IMR-90 (cell line): ENCODE measurements at regions not wholly inside any gene's neighbourhood (a gene's known extent, or its start where the extent isn't known, plus 50 kb on each side); places are given as distances from the start of the nearest gene placed in this dataset.

Experiments used
- ATAC-seq: fragments of 200-7000 bp; cut with Tn5 transposase; 2 replicates; pipeline ENCODE4 v1.9.1; 2020; ENCODE audit warnings: low read depth, mild to moderate bottlenecking, moderate library complexity
- BruUV-seq: library from RNA; stranded (reverse); fragments of 400-500 nt; replicated peaks from 2 replicates; lab custom pipeline; 2021; lab: Mats Ljungman, UMichigan
- CTCF ChIA-PET: fragments of 300-600 bp; formaldehyde crosslinking; extraction: SDS; loops from one replicate; lab custom pipeline; 2021; ENCODE audit warnings: antibody characterized with exemption; lab: Yijun Ruan, JAX
- POLR2A ChIA-PET: fragments of 300-600 bp; sonication (Branson Sonifier 250); formaldehyde crosslinking; loops from one replicate; lab custom pipeline; 2022; ENCODE audit warnings: antibody characterized with exemption; ENCODE audit not compliant: unreplicated experiment; lab: Charles Lee
- DNase-seq: peaks from one replicate; pipeline ENCODE4 v3.0.0; 2013
- H2AFZ ChIP-seq: replicated peaks from 2 replicates; pipeline ENCODE3; 2013; ENCODE audit warnings: low read length, mild to moderate bottlenecking; ENCODE audit not compliant: poor library complexity
- H2AK5ac ChIP-seq: 2 replicates; pipeline ENCODE4 v1.6.1; 2013; ENCODE audit warnings: low read depth, low read length, inconsistent platforms
- H2AK9ac ChIP-seq: replicated peaks from 2 replicates; pipeline ENCODE3; 2013; ENCODE audit warnings: mild to moderate bottlenecking, low read depth, low read length, moderate library complexity; ENCODE audit not compliant: poor library complexity
- H2BK120ac ChIP-seq: 2 replicates; pipeline ENCODE4 v1.6.1; 2013; ENCODE audit warnings: low read depth, low read length, inconsistent platforms
- H2BK15ac ChIP-seq: 3 replicates; pipeline ENCODE4 v1.6.1; 2013; ENCODE audit warnings: low read depth, low read length, inconsistent platforms
- H2BK20ac ChIP-seq: 2 replicates; pipeline ENCODE4 v1.6.1; 2013; ENCODE audit warnings: low read depth, mild to moderate bottlenecking, inconsistent platforms, low read length, moderate library complexity
- H2BK5ac ChIP-seq: 2 replicates; pipeline ENCODE4 v1.6.1; 2013; ENCODE audit warnings: mild to moderate bottlenecking, low read depth, low read length, inconsistent platforms; ENCODE audit not compliant: poor library complexity, severe bottlenecking
- H3K14ac ChIP-seq: replicated peaks from 2 replicates; pipeline ENCODE4 v1.6.1; 2013; ENCODE audit warnings: low read depth, low read length, inconsistent platforms
- H3K18ac ChIP-seq: 2 replicates; pipeline ENCODE4 v1.6.1; 2013; ENCODE audit warnings: low read depth, low read length, control low read depth
- H3K23ac ChIP-seq: 2 replicates; pipeline ENCODE4 v1.6.1; 2013; ENCODE audit warnings: low read depth, low read length, inconsistent platforms
- H3K27ac ChIP-seq: 2 replicates; pipeline ENCODE4 v1.5.1; 2013; ENCODE audit warnings: mild to moderate bottlenecking, control low read depth, low read length; ENCODE audit not compliant: insufficient read depth
- H3K27me3 ChIP-seq: 2 replicates; pipeline ENCODE4 v1.6.1; 2013; ENCODE audit warnings: low read length; ENCODE audit not compliant: control insufficient read depth, insufficient read depth
- H3K36me3 ChIP-seq: 2 replicates; pipeline ENCODE4 v1.6.1; 2013; ENCODE audit warnings: low read length, mixed read lengths; ENCODE audit not compliant: control insufficient read depth, insufficient read depth
- H3K4ac ChIP-seq: 2 replicates; pipeline ENCODE4 v1.6.1; 2013; ENCODE audit warnings: low read depth, low read length, inconsistent platforms
- H3K4me1 ChIP-seq: 2 replicates; pipeline ENCODE4 v1.6.1; 2013; ENCODE audit warnings: low read length, mixed read lengths; ENCODE audit not compliant: control insufficient read depth, insufficient read depth
- H3K4me2 ChIP-seq: 2 replicates; pipeline ENCODE4 v1.6.1; 2013; ENCODE audit warnings: low read depth, mild to moderate bottlenecking, control low read depth, low read length, moderate library complexity
- H3K4me3 ChIP-seq: 2 replicates; pipeline ENCODE4 v1.5.1; 2013; ENCODE audit warnings: low read depth, mild to moderate bottlenecking, control low read depth, low read length, moderate library complexity; ENCODE audit not compliant: insufficient read depth
- H3K56ac ChIP-seq: 2 replicates; pipeline ENCODE4 v1.6.1; 2013; ENCODE audit warnings: low read length, inconsistent platforms; ENCODE audit not compliant: insufficient read depth; ENCODE audit errors: extremely low read depth
- H3K79me1 ChIP-seq, 2 experiments: 2 replicates each; pipeline ENCODE4 v1.6.1; 2013; ENCODE audit warnings: low read length in 2 of 2, inconsistent platforms in 1 of 2, low read depth in 1 of 2
- H3K9ac ChIP-seq: 2 replicates; pipeline ENCODE4 v1.6.1; 2013; ENCODE audit warnings: low read depth, low read length, control low read depth
- H3K9me1 ChIP-seq: 2 replicates; pipeline ENCODE4 v1.6.1; 2013; ENCODE audit warnings: low read length, inconsistent platforms; ENCODE audit not compliant: insufficient read depth
- H3K9me3 ChIP-seq: 2 replicates; pipeline ENCODE4 v1.6.1; 2013; ENCODE audit warnings: low read length; ENCODE audit not compliant: control insufficient read depth, insufficient read depth
- H4K20me1 ChIP-seq: 2 replicates; pipeline ENCODE4 v1.6.1; 2013; ENCODE audit warnings: low read length, inconsistent platforms; ENCODE audit not compliant: insufficient read depth
- H4K5ac ChIP-seq: 2 replicates; pipeline ENCODE4 v1.6.1; 2013; ENCODE audit warnings: mild to moderate bottlenecking, low read depth, low read length, control low read depth
- H4K8ac ChIP-seq, 2 experiments: 2 replicates each; pipeline ENCODE4 v1.6.1; 2013; ENCODE audit warnings: low read depth in 2 of 2, low read length in 2 of 2, control low read depth in 1 of 2, inconsistent platforms in 1 of 2
- H4K91ac ChIP-seq: 2 replicates; pipeline ENCODE4 v1.6.1; 2013; ENCODE audit warnings: low read depth, low read length, inconsistent platforms; ENCODE audit not compliant: insufficient read depth
- BHLHE40 ChIP-seq: fragments of 150-350 bp; IDR thresholded peaks from 2 replicates; pipeline ENCODE4 v1.6.1; 2016; ENCODE audit warnings: mild to moderate bottlenecking, low read depth, low read length
- CEBPB ChIP-seq: IDR thresholded peaks from 2 replicates; pipeline ENCODE4 v1.6.1; 2012; ENCODE audit warnings: low read depth, low read length, improper control_type of control experiment
- CHD1 ChIP-seq: IDR thresholded peaks from 2 replicates; pipeline ENCODE4 v1.6.1; 2012; ENCODE audit warnings: low read depth, low read length, improper control_type of control experiment
- FOS ChIP-seq: fragments of 150-350 bp; IDR thresholded peaks from 2 replicates; pipeline ENCODE4 v1.6.1; 2016; ENCODE audit warnings: low read depth, low read length
- MAFK ChIP-seq: IDR thresholded peaks from 2 replicates; pipeline ENCODE4 v1.6.1; 2012; ENCODE audit warnings: low read depth, low read length, improper control_type of control experiment
- MXI1 ChIP-seq: IDR thresholded peaks from 2 replicates; pipeline ENCODE4 v1.6.1; 2012; ENCODE audit warnings: low read depth, mild to moderate bottlenecking, low read length, moderate library complexity, borderline replicate concordance
- NFE2L2 ChIP-seq: fragments of 150-350 bp; IDR thresholded peaks from 2 replicates; pipeline ENCODE4 v1.6.1; 2016; ENCODE audit warnings: low read depth, mild to moderate bottlenecking, low read length
- RAD21 ChIP-seq: IDR thresholded peaks from 2 replicates; pipeline ENCODE4 v1.6.1; 2012; ENCODE audit warnings: low read length, improper control_type of control experiment
- RCOR1 ChIP-seq: IDR thresholded peaks from 2 replicates; pipeline ENCODE4 v1.6.1; 2012; ENCODE audit warnings: mild to moderate bottlenecking, low read length, improper control_type of control experiment; ENCODE audit not compliant: insufficient replicate concordance
- RFX5 ChIP-seq: IDR thresholded peaks from 2 replicates; pipeline ENCODE4 v1.8.0; 2012; ENCODE audit warnings: low read depth, mild to moderate bottlenecking, low read length, moderate library complexity
- SMC3 ChIP-seq: fragments of 150-350 bp; IDR thresholded peaks from 2 replicates; pipeline ENCODE4 v1.6.1; 2016; ENCODE audit warnings: low read depth, mild to moderate bottlenecking, antibody characterized with exemption, low read length, moderate library complexity
- WGBS, 2 experiments: methylation state at CpG; one replicate each; pipeline versions ENCODE4 v1.1.5 to v1.1.7; 2013; ENCODE audit warnings: missing lambda C conversion rate in 2 of 2; ENCODE audit not compliant: insufficient read length in 1 of 2; ENCODE audit errors: extremely low coverage in 2 of 2; 5-methylcytosine and 5-hydroxymethylcytosine counted together
- dilution Hi-C: fragments of 300-500 bp; cut with HindIII; formaldehyde crosslinking; loops from one replicate; pipeline ENCODE4 v1.14.3; 2018; ENCODE audit warnings: low sequenced_read_pairs; ENCODE audit not compliant: unreplicated experiment
- in situ Hi-C: fragments of 300-500 bp; cut with MboI; formaldehyde crosslinking; loops from 3 replicates; pipeline ENCODE4 v1.14.3; 2019; ENCODE audit warnings: low sequenced_read_pairs, inconsistent platforms, mixed read lengths
- intact Hi-C: fragments of 100-400 bp; cut with micrococcal nuclease; formaldehyde crosslinking; loops from 2 replicates; pipeline ENCODE4 v1.10.0; 2022

GRCh38 chr17:77436058-77436442 lies 295.3 kb downstream of the SEC14L1 start:
- POLR2A ChIA-PET, result interaction anchor here (0.7 kb wide), 1 partner anchor 66 kb away, joined by 6 read pairs; no protein-coding TSS in a partner anchor
- Histone ChIP-seq H3K9me3 (no peaks in the 10 kb centered on the region), H3K56ac (no peak overlapping the region), H3K9ac (peak overlapping the region; percentile 5; the same call in 1 of the 2 replicates), H2BK20ac (0 out of 2 replicates have a peak overlapping the region, but pooled peaks have one; percentile 21), H3K18ac (peak overlapping the region; percentile 3; the same call in 1 of the 2 replicates), H3K4me3 (no peak overlapping the region), H4K5ac (no peak overlapping the region), H4K91ac (peak overlapping the region; percentile 0; the same call in 1 of the 2 replicates), H2AK5ac (peak overlapping the region; percentile 70; the same call in 1 of the 2 replicates), H2AFZ (no peak overlapping the region), H4K8ac (peak overlapping the region in 1 of 2 experiments; percentile 3; a peak in 1 of 4 replicates), H3K14ac (peak overlapping the region; percentile 47; the same call in 1 of the 2 replicates), H3K36me3 (peaks cover 16% of the 10 kb centered on the region; the same call in 1 of the 2 replicates), H3K9me1 (peaks cover 36% of the 10 kb centered on the region), H3K4me1 (peaks cover 56% of the 10 kb centered on the region), H4K20me1 (peaks cover 91% of the 10 kb centered on the region), H3K23ac (peak overlapping the region; percentile 41), H2BK15ac (no peak overlapping the region; the same call in 2 of the 3 replicates), H2BK120ac (no peak overlapping the region), H3K4ac (peak overlapping the region; percentile 63), H2BK5ac (peak overlapping the region; percentile 2), H3K27ac (peak overlapping the region; percentile 27; the same call in 1 of the 2 replicates), H3K27me3 (no peaks in the 10 kb centered on the region), H2AK9ac (peak overlapping the region; percentile 7), H3K79me1 (peaks cover 55 to 97% of the 10 kb centered on the region in 2 experiments), H3K4me2 (peak overlapping the region; percentile 2; the same call in 1 of the 2 replicates)
- dilution Hi-C loops, result no loop called here
- TF ChIP-seq CHD1, result no peak
- TF ChIP-seq RFX5, result no peak
- no peak for TF ChIP-seq MXI1
- no peak for TF ChIP-seq NFE2L2
- TF ChIP-seq CEBPB, result no peak
- no peak for TF ChIP-seq BHLHE40
- TF ChIP-seq SMC3, result no peak
- no peak for TF ChIP-seq RAD21
- no peak for TF ChIP-seq FOS
- TF ChIP-seq RCOR1, result no peak
- TF ChIP-seq MAFK, result no peak
- DNase-seq, result peak; percentile 69
- in situ Hi-C loops, result no loop called here
- CTCF ChIA-PET, result interaction anchor here (0.8 kb wide), 1 partner anchor 16 kb away, joined by 3 read pairs; no protein-coding TSS in a partner anchor
- BruUV-seq, result no TSS peak
- intact Hi-C loops, result no loop called here
- no CpG with 5 or more reads among the region's 11 CpGs for WGBS, 2 experiments
- ATAC-seq, result peak; percentile 43
